ENCODE measurements at regions not wholly inside any gene's neighbourhood (a gene's known extent, or its start where the extent isn't known, plus 50 kb on each side); places are given as distances from the start of the nearest gene placed in this dataset.

GRCh38 chr3:153614563-153614962, 452.5 kb downstream of the RAP2B start:
- Mint-ChIP-seq H3K27me3 (ENCODE audit: low read depth) (no peaks in the 10 kb centered on the region), H3K9me3 (no peaks in the 10 kb centered on the region), H3K27ac (no peak overlapping the region), H3K4me1 (ENCODE audit: low read depth) (no peaks in the 10 kb centered on the region), H3K36me3 (ENCODE audit: low read depth) (no peaks in the 10 kb centered on the region), H3K4me3 (no peak overlapping the region)
- intact Hi-C loops (cut with micrococcal nuclease) = no loop called here
- CTCF ChIA-PET = interaction anchor here (0.5 kb wide), 1 partner anchor 588 kb away, joined by 3 read pairs; no protein-coding TSS in a partner anchor
- no peak for DNase-seq

DNA sequence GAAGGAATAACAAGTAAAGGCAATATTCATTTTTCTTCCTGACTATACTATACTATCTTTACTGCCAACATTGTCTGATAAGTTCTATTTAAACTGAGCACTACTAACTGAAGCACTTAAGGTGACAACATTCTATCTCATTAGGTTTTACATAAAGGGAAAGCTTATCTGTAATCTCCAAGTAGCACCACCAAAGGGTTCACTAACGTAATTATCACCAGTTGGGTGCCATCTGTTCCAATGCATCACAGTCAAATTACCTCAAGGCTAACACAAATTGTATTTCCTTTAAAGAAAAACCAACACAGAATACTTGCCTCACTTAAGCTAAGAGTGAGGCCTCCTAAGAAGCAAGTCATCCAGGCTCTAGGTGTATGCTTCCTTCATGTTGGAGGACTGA, 453.8 kb downstream of the RAP2B start:
- DNase-seq = no peak
- intact Hi-C loops (cut with micrococcal nuclease) = no loop called here
- Mint-ChIP-seq H3K27ac (no peak overlapping the region), H3K9me3 (peaks cover 4% of the 10 kb centered on the region), H3K4me3 (no peak overlapping the region), H3K4me1 (ENCODE audit: low read depth) (peaks cover 3% of the 10 kb centered on the region), H3K36me3 (ENCODE audit: low read depth) (peaks cover 2% of the 10 kb centered on the region), H3K27me3 (ENCODE audit: low read depth) (no peaks in the 10 kb centered on the region)
- CTCF ChIA-PET = no interaction called here

GRCh38 chr3:153617463-153617862, 455.4 kb downstream of the RAP2B start:
- Mint-ChIP-seq H3K36me3 (ENCODE audit: low read depth) (peaks cover 2% of the 10 kb centered on the region), H3K27ac (no peak overlapping the region)
- CTCF ChIA-PET = interaction anchor here (0.6 to 0.7 kb wide), 2 partner anchors 23 to 1312 kb away, joined by 3 read pairs; no protein-coding TSS in a partner anchor

DNA sequence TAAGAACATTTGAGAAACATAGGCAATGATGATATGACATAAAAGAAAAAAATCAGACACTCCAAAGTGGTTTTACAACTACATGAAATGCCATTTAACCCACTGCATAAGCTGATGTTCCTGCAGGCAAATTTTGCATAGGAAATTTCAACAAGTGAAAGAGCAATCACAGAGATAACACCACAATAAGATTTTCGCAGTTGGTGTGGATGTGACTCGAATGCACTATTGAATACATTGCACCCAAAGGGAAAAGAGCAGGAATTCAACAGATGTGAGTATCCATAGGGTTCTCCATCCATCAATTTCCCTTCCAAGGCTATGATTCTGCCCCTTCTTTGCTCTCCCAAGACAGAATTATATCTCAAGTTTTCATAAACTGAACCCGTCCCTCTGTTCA, 456.1 kb downstream of the RAP2B start:
- Mint-ChIP-seq H3K27ac (no peak overlapping the region), H3K27me3 (ENCODE audit: low read depth) (no peaks in the 10 kb centered on the region)
- intact Hi-C loops (cut with micrococcal nuclease) = no loop called here

More at GRCh38 chr3:153617463-153617862, 455.4 kb downstream of the RAP2B start:
- no peak overlapping the region for H3K4me3 Mint-ChIP-seq
- H3K27me3 Mint-ChIP-seq (ENCODE audit: low read depth) = no peaks in the 10 kb centered on the region
- intact Hi-C loops (cut with micrococcal nuclease) = no loop called here
- peaks cover 8% of the 10 kb centered on the region for H3K9me3 Mint-ChIP-seq
- H3K4me1 Mint-ChIP-seq (ENCODE audit: low read depth) = peaks cover 19% of the 10 kb centered on the region
- DNase-seq = no peak

DNA sequence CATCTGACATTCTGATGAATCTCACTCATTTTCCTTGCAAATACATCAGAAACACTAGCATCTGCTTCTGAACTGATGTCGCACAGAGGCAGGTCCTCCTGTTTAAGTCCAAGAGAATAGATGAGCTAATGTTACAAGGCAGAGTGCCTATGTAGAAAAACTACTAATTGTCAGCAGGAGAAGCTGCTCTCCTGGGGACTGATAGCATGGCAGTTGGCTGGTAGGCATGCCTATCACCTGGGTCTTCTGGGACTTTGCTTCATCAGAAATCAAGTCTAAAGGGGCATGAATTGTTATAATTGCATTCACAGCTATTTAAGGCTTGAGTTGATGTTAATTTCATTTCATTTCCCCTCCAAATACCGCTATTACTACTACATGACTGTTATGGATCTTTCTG, 457.2 kb downstream of the RAP2B start:
- Mint-ChIP-seq H3K27ac (no peak overlapping the region), H3K4me3 (no peak overlapping the region)
- CTCF ChIA-PET = no interaction called here

More for the DNA sequence above, 456.1 kb downstream of the RAP2B start:
- Mint-ChIP-seq H3K4me1 (ENCODE audit: low read depth) (peaks cover 23% of the 10 kb centered on the region), H3K9me3 (peaks cover 8% of the 10 kb centered on the region), H3K4me3 (no peak overlapping the region), H3K36me3 (ENCODE audit: low read depth) (peaks cover 2% of the 10 kb centered on the region)
- no peak for DNase-seq
- CTCF ChIA-PET = no interaction called here

GRCh38 chr3:153621953-153622352, 459.9 kb downstream of the RAP2B start:
- intact Hi-C loops (cut with micrococcal nuclease) = loop anchor here (2.0 to 10.0 kb wide), 5 partner anchors 180 to 1497 kb away; no protein-coding TSS in a partner anchor
- Mint-ChIP-seq H3K9me3 (peaks cover 8% of the 10 kb centered on the region), H3K27me3 (ENCODE audit: low read depth) (no peaks in the 10 kb centered on the region), H3K27ac (peak overlapping the region; percentile 78), H3K4me1 (ENCODE audit: low read depth) (peaks cover 57% of the 10 kb centered on the region), H3K36me3 (ENCODE audit: low read depth) (peaks cover 2% of the 10 kb centered on the region), H3K4me3 (no peak overlapping the region)
- CTCF ChIA-PET = interaction anchor here (0.6 to 0.7 kb wide), 2 partner anchors 467 to 692 kb away, joined by 3 read pairs; no protein-coding TSS in a partner anchor
- DNase-seq = peak; percentile 33

More for the DNA sequence above, 457.2 kb downstream of the RAP2B start:
- Mint-ChIP-seq H3K4me1 (ENCODE audit: low read depth) (peaks cover 33% of the 10 kb centered on the region), H3K36me3 (ENCODE audit: low read depth) (peaks cover 2% of the 10 kb centered on the region), H3K9me3 (peaks cover 8% of the 10 kb centered on the region), H3K27me3 (ENCODE audit: low read depth) (no peaks in the 10 kb centered on the region)
- intact Hi-C loops (cut with micrococcal nuclease) = no loop called here
- DNase-seq = no peak

- intact Hi-C loops (cut with micrococcal nuclease) = loop anchor here (1.0 to 10.0 kb wide), 10 partner anchors 19 to 1499 kb away; partner anchors contain the start of gene RAP2B
- Mint-ChIP-seq H3K27ac (peak overlapping the region; percentile 95), H3K4me3 (peak overlapping the region; percentile 43), H3K27me3 (ENCODE audit: low read depth) (no peaks in the 10 kb centered on the region), H3K36me3 (ENCODE audit: low read depth) (peaks cover 2% of the 10 kb centered on the region), H3K4me1 (ENCODE audit: low read depth) (peaks cover 70% of the 10 kb centered on the region), H3K9me3 (peaks cover 8% of the 10 kb centered on the region)
- CTCF ChIA-PET = interaction anchor here (0.7 to 1.5 kb wide), 2 partner anchors 96 to 463 kb away, joined by 3 to 6 read pairs; no protein-coding TSS in a partner anchor
- no peak for DNase-seq
Observed at GRCh38 chr3:153623834-153624233, 461.8 kb downstream of the RAP2B start.

DNA sequence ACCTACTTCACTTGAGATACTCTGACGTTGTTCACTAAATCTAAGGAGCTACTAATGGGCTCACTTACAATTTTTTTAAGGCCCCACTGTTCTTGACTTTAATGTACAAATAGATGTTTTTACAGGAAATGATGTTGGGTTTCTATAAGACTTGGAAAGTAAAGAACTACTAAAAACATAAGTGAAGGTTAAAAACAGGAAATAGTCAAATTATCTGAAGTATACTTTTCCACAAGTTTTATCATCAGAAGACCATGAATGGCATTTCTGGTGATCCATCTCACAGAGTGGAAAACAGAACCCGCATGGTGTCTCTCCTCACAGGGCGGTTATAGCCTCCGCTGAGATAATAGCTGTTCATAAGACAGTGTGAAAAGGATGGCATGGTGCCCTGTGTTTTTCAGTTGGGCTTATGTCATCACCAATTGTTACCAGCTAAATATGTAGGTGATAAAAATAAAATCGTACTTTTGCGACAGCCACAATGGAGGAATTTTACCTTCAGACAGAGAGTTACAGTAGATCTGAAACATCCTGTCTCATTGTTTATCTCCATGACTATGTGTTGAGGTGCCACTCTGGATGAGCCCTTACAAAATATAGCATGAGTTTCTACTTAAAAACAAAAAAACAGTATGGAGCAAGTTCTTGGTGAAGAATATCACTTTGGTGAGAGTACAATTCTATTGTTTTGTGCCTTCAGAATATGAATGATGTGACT, 462.4 kb downstream of the RAP2B start:
- intact Hi-C loops (cut with micrococcal nuclease) = loop anchor here (1.0 to 10.0 kb wide), 11 partner anchors 19 to 1500 kb away; partner anchors contain the start of genes DHX36 and RAP2B
- Mint-ChIP-seq H3K27me3 (ENCODE audit: low read depth) (no peaks in the 10 kb centered on the region), H3K36me3 (ENCODE audit: low read depth) (peaks cover 2% of the 10 kb centered on the region), H3K4me3 (peak overlapping the region; percentile 43), H3K4me1 (ENCODE audit: low read depth) (peaks cover 76% of the 10 kb centered on the region), H3K27ac (peak overlapping the region; percentile 95), H3K9me3 (peaks cover 8% of the 10 kb centered on the region)
- DNase-seq = peak; percentile 50
- CTCF ChIA-PET = interaction anchor here (0.6 to 1.5 kb wide), 4 partner anchors 96 to 463 kb away, joined by 3 to 6 read pairs (median 3); no protein-coding TSS in a partner anchor

- DNase-seq = no peak
- CTCF ChIA-PET = interaction anchor here (0.8 to 1.6 kb wide), 3 partner anchors 14 to 464 kb away, joined by 4 to 6 read pairs (median 5); no protein-coding TSS in a partner anchor
- Mint-ChIP-seq H3K9me3 (peaks cover 7% of the 10 kb centered on the region), H3K4me1 (ENCODE audit: low read depth) (peaks cover 84% of the 10 kb centered on the region), H3K27ac (peak overlapping the region; percentile 95), H3K27me3 (ENCODE audit: low read depth) (no peaks in the 10 kb centered on the region), H3K4me3 (no peak overlapping the region), H3K36me3 (ENCODE audit: low read depth) (peaks cover 1% of the 10 kb centered on the region)
- intact Hi-C loops (cut with micrococcal nuclease) = loop anchor here (5.0 to 10.0 kb wide), 5 partner anchors 142 to 1501 kb away; partner anchors contain the start of gene DHX36
Observed at GRCh38 chr3:153625506-153625905, 463.5 kb downstream of the RAP2B start.

GRCh38 chr3:153626158-153626557, 464.1 kb downstream of the RAP2B start:
- Mint-ChIP-seq H3K4me1 (ENCODE audit: low read depth) (peaks cover 87% of the 10 kb centered on the region), H3K36me3 (ENCODE audit: low read depth) (no peaks in the 10 kb centered on the region), H3K27me3 (ENCODE audit: low read depth) (no peaks in the 10 kb centered on the region), H3K4me3 (no peak overlapping the region), H3K9me3 (peaks cover 2% of the 10 kb centered on the region), H3K27ac (peak overlapping the region; percentile 21)
- intact Hi-C loops (cut with micrococcal nuclease) = loop anchor here (1.0 to 10.0 kb wide), 6 partner anchors 141 to 1501 kb away; partner anchors contain the start of gene DHX36
- DNase-seq = peak; percentile 28
- CTCF ChIA-PET = interaction anchor here (1.4 to 1.6 kb wide), 2 partner anchors 14 to 172 kb away, joined by 3 to 5 read pairs; no protein-coding TSS in a partner anchor

DNA sequence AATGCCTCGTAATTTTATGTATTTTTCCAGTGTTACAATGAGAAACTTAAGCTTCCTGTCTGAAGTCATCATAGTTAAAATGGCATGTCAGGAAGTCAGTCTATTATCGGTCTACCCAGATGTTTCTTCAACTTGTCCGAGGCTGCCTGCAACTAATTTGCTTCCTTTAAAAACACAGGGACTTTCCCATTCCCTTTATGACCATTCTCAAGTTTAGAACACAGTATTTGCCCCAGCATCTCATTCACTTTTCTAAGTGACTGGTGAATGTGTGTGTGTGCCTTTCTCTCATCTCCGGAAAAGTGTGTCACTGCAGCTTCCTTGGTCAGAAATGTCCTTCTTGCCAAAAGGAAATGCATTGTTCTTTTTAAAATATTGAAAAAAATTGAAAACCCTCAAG, 466.6 kb downstream of the RAP2B start:
- Mint-ChIP-seq H3K4me3 (no peak overlapping the region), H3K27ac (peak overlapping the region; percentile 68), H3K4me1 (ENCODE audit: low read depth) (peaks cover 83% of the 10 kb centered on the region), H3K27me3 (ENCODE audit: low read depth) (no peaks in the 10 kb centered on the region), H3K36me3 (ENCODE audit: low read depth) (no peaks in the 10 kb centered on the region), H3K9me3 (no peaks in the 10 kb centered on the region)
- intact Hi-C loops (cut with micrococcal nuclease) = loop anchor here (5.0 to 10.0 kb wide), 5 partner anchors 139 to 1504 kb away; partner anchors contain the start of gene DHX36
- peak; percentile 33 for DNase-seq
- CTCF ChIA-PET = interaction anchor here (0.6 kb wide), 1 partner anchor 59 kb away, joined by 3 read pairs; no protein-coding TSS in a partner anchor

DNA sequence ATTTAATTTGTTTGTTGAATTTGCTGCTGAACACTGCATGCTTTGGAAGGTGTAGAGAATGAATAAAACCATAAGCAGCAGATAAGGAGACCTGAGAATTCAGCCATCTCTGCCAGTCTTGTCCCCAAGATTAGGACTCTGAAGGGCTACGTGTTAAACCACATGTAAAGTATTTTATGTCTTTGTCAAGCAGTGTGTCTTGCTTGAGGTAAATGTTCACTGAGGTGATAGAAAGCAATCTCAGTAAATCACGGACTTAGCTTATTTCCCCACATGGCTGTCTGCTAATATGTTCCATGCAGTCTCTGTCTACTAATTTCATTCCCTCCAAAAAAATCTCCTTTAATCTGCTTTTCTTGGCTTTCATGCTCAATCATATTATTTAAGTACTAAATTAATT, 467.1 kb downstream of the RAP2B start:
- Mint-ChIP-seq H3K27me3 (ENCODE audit: low read depth) (no peaks in the 10 kb centered on the region), H3K27ac (peak overlapping the region; percentile 68), H3K9me3 (no peaks in the 10 kb centered on the region), H3K4me1 (ENCODE audit: low read depth) (peaks cover 83% of the 10 kb centered on the region), H3K4me3 (no peak overlapping the region), H3K36me3 (ENCODE audit: low read depth) (no peaks in the 10 kb centered on the region)
- intact Hi-C loops (cut with micrococcal nuclease) = loop anchor here (5.0 to 10.0 kb wide), 5 partner anchors 138 to 1504 kb away; partner anchors contain the start of gene DHX36
- DNase-seq = no peak
- CTCF ChIA-PET = no interaction called here
